ENCODE measurements at regions not wholly inside any gene's neighbourhood (a gene's known extent, or its start where the extent isn't known, plus 50 kb on each side); places are given as distances from the start of the nearest gene placed in this dataset.

DNA sequence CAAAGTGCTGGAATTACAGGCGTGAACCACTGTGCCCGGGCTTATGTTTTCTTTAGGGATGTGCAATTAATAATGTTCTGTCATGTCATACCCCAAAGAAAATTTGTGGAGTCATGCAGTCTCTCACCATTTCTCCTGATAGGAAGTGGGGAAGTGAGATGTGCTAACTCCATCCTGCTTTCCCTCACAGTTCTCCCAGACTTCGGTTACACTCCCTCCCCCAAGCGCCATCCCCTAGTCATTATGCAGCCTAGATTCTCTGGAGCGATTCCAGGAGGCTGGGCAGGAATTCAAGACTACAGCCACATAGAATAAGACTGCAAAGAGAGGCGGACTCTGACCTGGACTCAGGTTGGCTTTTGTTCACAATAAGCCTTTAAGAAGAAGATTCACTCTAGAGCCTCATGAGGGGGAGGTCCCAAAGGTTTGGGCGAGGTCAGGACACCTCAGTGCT is 271.4 kb downstream of the ALDH8A1 start:
- TF ChIP-seq CTCF (IDR thresholded peaks at IDR 0.05): no peak
- no peak for TF ChIP-seq POLR2A (IDR thresholded peaks at IDR 0.05)

Data from adrenal gland (tissue), 5 donors.